Duodenal mucosa (tissue), 2 donors: ENCODE measurements at regions not wholly inside any gene's neighbourhood (a gene's known extent, or its start where the extent isn't known, plus 50 kb on each side); places are given as distances from the start of the nearest gene placed in this dataset.

Experiments used
- H3K27ac ChIP-seq: one replicate; pipeline ENCODE4 v1.7.0; 2013; ENCODE audit warnings: low read depth, low read length
- H3K27me3 ChIP-seq, 2 donors: one replicate each; pipeline ENCODE4 v1.7.0; 2013; ENCODE audit warnings: low read length in 2 of 2, control low read depth in 1 of 2; ENCODE audit not compliant: insufficient read depth in 2 of 2, control insufficient read depth in 1 of 2
- H3K36me3 ChIP-seq, 2 donors: one replicate each; pipeline ENCODE4 v1.7.0; 2013; ENCODE audit warnings: low read length in 2 of 2, control low read depth in 1 of 2; ENCODE audit not compliant: insufficient read depth in 2 of 2, control insufficient read depth in 1 of 2
- H3K4me1 ChIP-seq, 2 donors: one replicate each; pipeline ENCODE4 v1.7.0; 2013; ENCODE audit warnings: low read length in 2 of 2, control low read depth in 1 of 2; ENCODE audit not compliant: insufficient read depth in 2 of 2, control insufficient read depth in 1 of 2
- H3K4me3 ChIP-seq, 2 donors: one replicate each; pipeline ENCODE4 v1.7.0; 2013; ENCODE audit warnings: low read length in 2 of 2, low read depth in 1 of 2
- H3K9ac ChIP-seq, 2 donors: one replicate each; pipeline ENCODE4 v1.7.0; 2013; ENCODE audit warnings: low read length in 2 of 2, low read depth in 1 of 2
- H3K9me3 ChIP-seq, 2 donors: one replicate each; pipeline ENCODE4 v1.7.0; 2013; ENCODE audit warnings: low read length in 2 of 2, control low read depth in 1 of 2; ENCODE audit not compliant: control insufficient read depth in 1 of 2

DNA sequence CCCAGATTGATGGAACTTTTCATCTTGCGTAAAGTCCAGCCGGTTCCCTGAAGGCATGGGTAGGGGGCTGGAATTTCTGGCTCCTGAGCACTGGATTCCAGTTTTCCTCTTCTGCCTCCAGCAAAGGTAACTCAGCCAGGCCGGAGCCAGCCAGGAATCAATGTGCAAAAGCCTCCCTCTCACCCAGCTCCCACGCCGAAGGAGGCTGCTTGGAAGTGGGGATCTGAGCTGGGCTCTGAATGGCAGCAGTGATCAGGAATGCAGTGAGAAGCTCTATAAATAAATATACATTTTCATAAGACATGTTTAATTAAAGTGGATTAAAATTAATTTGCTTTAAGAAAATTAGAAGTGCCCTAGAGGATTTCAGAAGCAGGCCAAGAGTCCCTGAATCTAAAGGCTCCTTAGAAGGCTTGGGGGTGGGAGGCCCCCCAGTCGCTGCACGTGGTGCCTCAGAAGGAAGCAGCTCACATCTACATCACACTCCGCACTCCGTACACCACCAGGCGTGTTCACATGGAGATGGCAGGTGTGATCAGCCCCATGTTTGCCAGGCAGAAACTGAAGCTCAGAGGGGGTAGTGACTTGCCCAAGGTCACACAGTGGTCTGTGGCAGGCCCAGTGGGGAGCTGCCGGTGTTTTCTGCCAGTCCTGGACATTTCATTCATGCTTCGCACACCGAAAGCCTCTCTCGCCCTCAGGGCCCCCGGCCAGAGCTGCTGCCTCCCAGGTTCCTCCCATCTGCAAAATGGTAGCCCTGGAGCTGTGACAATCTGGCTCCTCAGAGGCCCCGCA, 148.6 kb upstream of the LINGO1 start:
- no peaks in the 10 kb centered on the region for H3K27me3 ChIP-seq
- H3K27ac ChIP-seq = no peak overlapping the region
- no peak overlapping the region for H3K9ac ChIP-seq
- H3K9me3 ChIP-seq = peaks cover 0 to 5% of the 10 kb centered on the region in 2 donors
- no peaks in the 10 kb centered on the region for H3K36me3 ChIP-seq
- no peaks in the 10 kb centered on the region for H3K4me1 ChIP-seq
- H3K4me3 ChIP-seq = no peak overlapping the region

DNA sequence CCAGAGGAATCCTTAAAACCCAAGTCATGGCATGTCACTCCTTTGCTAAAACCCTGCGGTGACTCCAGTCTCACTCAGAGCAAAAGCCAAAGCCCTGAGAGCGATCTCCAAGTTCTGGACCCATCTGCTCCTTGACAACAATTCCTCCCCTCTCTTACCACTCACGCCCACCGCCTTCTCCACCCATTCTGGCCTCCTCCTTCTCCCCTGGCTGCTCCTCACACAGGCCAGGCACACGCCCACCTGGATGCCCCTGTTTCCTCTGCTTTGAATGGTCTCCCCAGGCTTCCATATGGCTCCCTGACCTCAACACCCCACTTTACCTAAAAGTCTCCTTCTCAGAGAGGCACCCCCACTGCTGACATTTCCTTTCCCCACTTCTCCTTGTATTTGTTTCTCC, 146.1 kb upstream of the LINGO1 start:
- Histone ChIP-seq H3K9ac (no peak overlapping the region), H3K27me3 (no peaks in the 10 kb centered on the region), H3K27ac (no peak overlapping the region), H3K4me3 (no peak overlapping the region), H3K9me3 (peaks cover 0 to 5% of the 10 kb centered on the region in 2 donors), H3K36me3 (no peaks in the 10 kb centered on the region), H3K4me1 (no peaks in the 10 kb centered on the region)

DNA sequence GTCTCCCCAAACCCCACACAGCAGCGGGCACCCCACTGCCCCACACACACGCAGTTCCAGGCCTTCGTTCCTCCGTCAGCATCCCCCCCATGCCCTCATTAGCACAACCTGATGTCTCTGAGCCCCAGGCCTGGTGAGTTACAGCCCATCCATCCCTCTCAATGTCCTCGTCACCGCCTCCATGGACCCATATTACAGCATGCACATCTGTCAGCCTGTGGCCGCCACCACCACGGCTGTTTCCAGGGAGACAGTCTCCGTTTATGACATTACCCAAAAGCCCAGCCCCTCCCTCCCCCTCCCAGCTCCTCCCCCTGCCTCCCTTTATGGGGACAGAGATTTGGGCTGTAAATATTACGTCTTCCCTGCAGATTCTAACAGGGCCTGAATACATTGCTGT, 143.1 kb upstream of the LINGO1 start:
- H3K4me3 ChIP-seq = no peak overlapping the region
- H3K36me3 ChIP-seq = no peaks in the 10 kb centered on the region
- no peak overlapping the region for H3K9ac ChIP-seq
- H3K27ac ChIP-seq = no peak overlapping the region
- no peaks in the 10 kb centered on the region for H3K4me1 ChIP-seq
- H3K27me3 ChIP-seq = no peaks in the 10 kb centered on the region
- peaks cover 0 to 4% of the 10 kb centered on the region in 2 donors for H3K9me3 ChIP-seq

DNA sequence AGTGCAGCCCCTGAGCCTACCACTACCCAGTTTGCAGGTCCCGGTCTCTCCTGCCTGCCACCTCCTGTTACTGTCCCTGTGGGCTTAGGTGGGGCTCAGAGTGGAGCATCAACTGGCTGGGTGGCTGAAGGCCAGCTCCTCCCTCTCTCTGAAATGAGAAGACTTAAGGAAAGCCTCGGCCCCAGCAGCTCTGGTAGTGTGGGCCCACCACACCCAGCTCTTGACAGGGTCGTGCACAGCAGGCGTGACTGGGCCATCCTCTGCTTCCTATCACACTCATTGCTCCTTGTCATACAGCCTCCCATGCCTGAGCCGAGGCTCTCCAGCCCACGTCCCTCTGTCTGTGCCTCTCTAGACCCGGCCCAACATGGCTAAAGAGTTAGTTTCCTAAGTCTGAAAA, 142.7 kb upstream of the LINGO1 start:
- no peaks in the 10 kb centered on the region for H3K27me3 ChIP-seq
- H3K4me1 ChIP-seq = no peaks in the 10 kb centered on the region
- no peaks in the 10 kb centered on the region for H3K9me3 ChIP-seq
- no peak overlapping the region for H3K9ac ChIP-seq
- H3K27ac ChIP-seq = no peak overlapping the region
- no peaks in the 10 kb centered on the region for H3K36me3 ChIP-seq
- no peak overlapping the region for H3K4me3 ChIP-seq

DNA sequence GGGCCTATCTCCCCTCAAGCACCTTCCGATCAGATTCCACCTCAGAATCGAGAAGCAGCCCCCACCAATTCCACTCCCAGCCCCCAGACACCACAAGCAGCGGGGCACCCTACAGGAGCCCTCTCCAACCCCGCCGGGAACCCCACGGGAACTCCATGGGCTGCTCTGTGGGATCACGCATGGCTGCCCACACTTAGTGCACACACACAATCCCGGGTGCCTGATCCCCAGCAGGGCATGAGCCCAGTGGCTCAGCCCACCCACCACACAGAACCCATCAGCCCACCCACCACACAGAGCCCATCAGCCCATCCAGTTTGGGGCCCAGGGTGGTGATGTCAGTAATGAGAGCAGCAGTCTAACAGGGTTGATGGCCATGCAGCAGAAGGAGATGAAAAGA, 141.6 kb upstream of the LINGO1 start:
- Histone ChIP-seq H3K9me3 (no peaks in the 10 kb centered on the region), H3K36me3 (no peaks in the 10 kb centered on the region), H3K27ac (no peak overlapping the region)

DNA sequence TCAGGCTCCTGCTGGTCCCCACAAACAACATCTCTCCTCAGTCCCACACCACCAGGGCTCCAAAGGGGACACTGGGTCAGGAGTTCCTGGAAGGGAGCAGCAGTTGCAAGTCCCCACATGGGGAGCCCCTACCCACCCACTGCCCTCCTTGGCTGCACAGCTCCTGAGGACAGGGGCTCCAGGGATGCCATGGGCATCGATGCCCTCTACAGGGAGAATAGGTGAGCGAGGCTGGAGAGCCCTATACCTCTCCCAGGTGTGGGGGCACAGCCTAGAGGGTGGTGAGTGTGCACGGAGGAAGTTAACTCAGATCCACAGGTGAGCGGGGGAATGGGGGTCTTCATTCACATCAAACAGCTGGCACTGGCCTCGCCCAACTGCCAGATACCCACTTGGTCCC, 141.2 kb upstream of the LINGO1 start:
- Histone ChIP-seq H3K9me3 (no peaks in the 10 kb centered on the region), H3K27me3 (no peaks in the 10 kb centered on the region), H3K27ac (no peak overlapping the region), H3K4me1 (no peaks in the 10 kb centered on the region), H3K4me3 (no peak overlapping the region), H3K36me3 (no peaks in the 10 kb centered on the region), H3K9ac (no peak overlapping the region)

More for the DNA sequence above, 141.6 kb upstream of the LINGO1 start:
- Histone ChIP-seq H3K9ac (no peak overlapping the region), H3K4me3 (no peak overlapping the region), H3K4me1 (no peaks in the 10 kb centered on the region), H3K27me3 (no peaks in the 10 kb centered on the region)

DNA sequence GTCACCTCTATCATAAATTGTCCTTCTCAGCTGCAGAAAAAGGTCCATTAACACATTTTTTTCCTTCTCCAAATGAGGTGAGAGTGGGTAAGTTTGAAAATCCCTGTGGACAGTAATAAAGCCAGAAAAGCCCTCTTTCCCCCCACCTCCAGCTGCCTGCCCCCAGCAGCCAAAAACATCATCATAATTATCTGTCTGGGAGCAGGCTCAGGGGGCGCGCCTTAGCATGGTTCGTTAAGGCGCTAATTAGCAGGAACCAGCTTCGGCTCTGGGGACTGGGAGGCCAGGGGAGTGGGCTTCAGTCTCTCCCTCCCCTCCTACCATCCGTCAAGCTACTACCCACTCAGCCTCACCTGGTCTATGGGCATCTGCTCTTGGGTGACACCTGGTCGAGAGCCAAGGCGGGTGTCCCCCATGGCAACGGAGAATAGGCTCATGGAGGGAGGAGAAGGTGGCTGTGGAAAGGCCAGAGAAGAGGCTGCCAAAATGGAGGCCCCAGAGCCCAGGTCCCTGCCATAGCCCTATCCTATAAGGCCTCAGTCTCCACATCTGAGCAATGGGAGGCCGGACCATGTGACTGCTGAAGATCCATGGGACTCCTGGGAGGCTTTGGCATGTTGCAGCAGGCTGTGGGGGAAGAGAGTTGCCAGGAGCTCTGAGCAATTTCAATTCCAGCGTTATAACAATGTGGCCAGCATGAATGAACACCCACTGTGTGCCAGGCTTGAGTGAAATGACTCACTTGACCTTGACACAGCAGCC, 140.1 kb upstream of the LINGO1 start:
- Histone ChIP-seq H3K36me3 (no peaks in the 10 kb centered on the region), H3K9ac (no peak overlapping the region), H3K4me3 (no peak overlapping the region), H3K27me3 (no peaks in the 10 kb centered on the region), H3K4me1 (no peaks in the 10 kb centered on the region), H3K9me3 (no peaks in the 10 kb centered on the region), H3K27ac (no peak overlapping the region)

DNA sequence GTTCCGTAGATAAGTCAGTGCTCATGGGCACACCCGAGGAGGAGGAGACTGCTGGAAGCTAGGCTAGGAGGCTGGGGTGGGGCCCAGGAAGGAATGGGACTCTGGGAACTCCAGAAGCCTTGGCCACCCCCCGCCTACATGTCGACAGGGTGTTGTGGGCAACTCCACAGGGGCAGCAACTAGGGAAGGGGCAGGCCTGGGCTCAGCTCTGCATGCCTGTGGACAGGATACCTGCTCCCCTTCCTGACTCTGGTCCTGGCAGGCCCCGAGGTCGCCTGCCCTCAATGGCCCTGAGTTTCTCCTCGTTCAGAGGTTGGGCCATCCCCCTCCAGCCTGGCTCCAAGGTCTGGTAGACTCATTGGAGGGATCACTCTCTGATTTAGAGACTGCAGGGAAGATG, 138.9 kb upstream of the LINGO1 start:
- Histone ChIP-seq H3K9ac (no peak overlapping the region), H3K27me3 (no peaks in the 10 kb centered on the region), H3K4me1 (no peaks in the 10 kb centered on the region), H3K4me3 (no peak overlapping the region), H3K27ac (no peak overlapping the region), H3K36me3 (no peaks in the 10 kb centered on the region), H3K9me3 (no peaks in the 10 kb centered on the region)

DNA sequence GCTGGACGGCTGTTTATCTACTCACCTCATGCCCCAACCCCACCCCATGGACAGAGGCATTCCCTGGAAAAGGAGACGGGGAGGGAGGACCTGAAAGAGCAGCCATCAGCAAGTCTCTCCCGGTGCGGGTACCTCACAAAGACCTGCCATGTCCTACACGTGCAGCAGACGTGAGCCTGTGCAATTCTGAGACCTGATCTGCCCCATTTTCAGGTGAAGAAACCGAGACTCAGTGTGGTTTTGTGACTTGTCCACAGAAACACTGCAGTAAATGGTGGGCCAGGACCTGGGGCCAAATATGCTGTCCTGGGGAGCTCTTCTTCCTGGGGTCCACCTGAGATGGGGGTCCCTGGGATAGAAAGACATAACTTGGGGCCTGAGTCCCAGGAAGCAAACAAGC, 137.0 kb upstream of the LINGO1 start:
- Histone ChIP-seq H3K27me3 (no peaks in the 10 kb centered on the region), H3K4me3 (no peak overlapping the region), H3K9ac (no peak overlapping the region), H3K36me3 (no peaks in the 10 kb centered on the region), H3K27ac (no peak overlapping the region), H3K9me3 (no peaks in the 10 kb centered on the region), H3K4me1 (no peaks in the 10 kb centered on the region)

DNA sequence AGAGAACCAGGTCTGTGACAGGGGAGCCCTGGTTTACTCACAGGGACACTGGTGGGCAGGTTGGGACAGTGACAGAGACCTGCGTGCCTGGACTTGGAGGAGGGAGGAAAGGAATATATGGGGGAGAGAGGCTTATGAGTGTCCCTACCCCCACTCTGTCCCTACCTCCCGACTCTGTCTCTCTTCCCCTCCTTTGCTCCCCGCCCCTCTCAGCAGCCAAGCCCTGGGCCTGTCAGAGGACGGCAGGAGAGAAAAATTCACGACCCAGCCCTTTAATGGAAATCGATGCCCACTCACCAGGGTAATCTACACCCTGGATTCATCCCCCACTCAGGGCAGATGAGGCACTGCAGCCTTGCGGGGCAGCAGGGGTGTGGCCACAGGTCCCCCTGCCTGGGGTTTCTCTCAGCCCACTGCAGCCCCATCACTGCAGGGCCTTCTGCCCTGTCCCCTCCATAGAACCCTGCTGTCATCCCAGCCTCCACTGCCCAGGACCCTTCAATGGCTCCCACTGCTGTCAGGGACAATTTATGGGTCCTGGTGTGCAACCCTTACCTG, 135.9 kb upstream of the LINGO1 start:
- Histone ChIP-seq H3K36me3 (no peaks in the 10 kb centered on the region), H3K27me3 (no peaks in the 10 kb centered on the region), H3K27ac (no peak overlapping the region), H3K9ac (no peak overlapping the region), H3K4me3 (no peak overlapping the region), H3K4me1 (no peaks in the 10 kb centered on the region), H3K9me3 (no peaks in the 10 kb centered on the region)
